Panc1 (cell line): ENCODE measurements at regions not wholly inside any gene's neighbourhood (a gene's known extent, or its start where the extent isn't known, plus 50 kb on each side); places are given as distances from the start of the nearest gene placed in this dataset.

Experiments used
- ATAC-seq: fragments of 200-7000 bp; cut with Tn5 transposase; 2 replicates; pipeline ENCODE4 v1.9.1; 2020; ENCODE audit warnings: mild to moderate bottlenecking, moderate library complexity
- BruUV-seq: library from RNA; stranded (reverse); fragments of 400-500 nt; replicated peaks from 2 replicates; lab custom pipeline; 2021; lab: Mats Ljungman, UMichigan
- CTCF ChIA-PET: fragments of 300-600 bp; sonication (Branson Sonifier 250); formaldehyde crosslinking; loops from one replicate; lab custom pipeline; 2022; ENCODE audit warnings: antibody characterized with exemption; lab: Charles Lee
- POLR2A ChIA-PET: fragments of 300-600 bp; sonication (Branson Sonifier 250); formaldehyde crosslinking; loops from one replicate; lab custom pipeline; 2022; ENCODE audit warnings: antibody characterized with exemption; lab: Charles Lee
- DNase-seq: peaks from one replicate; pipeline ENCODE4 v3.0.0-alpha.2; 2010; ENCODE audit warnings: low read depth, low spot score
- H3K27ac ChIP-seq: 2 replicates; pipeline ENCODE4 v1.5.1; 2011; ENCODE audit warnings: mild to moderate bottlenecking, low read length, inconsistent platforms
- H3K27me3 ChIP-seq: fragments of 200-500 bp; sonication (Bioruptor generic); 2 replicates; pipeline ENCODE4 v1.6.0; 2014; ENCODE audit warnings: low read length, inconsistent platforms; ENCODE audit not compliant: control insufficient read depth, insufficient read depth
- H3K36me3 ChIP-seq: fragments of 200-500 bp; sonication (Bioruptor generic); 2 replicates; pipeline ENCODE4 v1.5.1; 2014; ENCODE audit warnings: inconsistent platforms, mild to moderate bottlenecking, low read length, moderate library complexity; ENCODE audit not compliant: control insufficient read depth, insufficient read depth
- H3K4me1 ChIP-seq: 2 replicates; pipeline ENCODE4 v1.5.1; 2011; ENCODE audit warnings: inconsistent platforms, mild to moderate bottlenecking, low read length, moderate library complexity; ENCODE audit not compliant: control insufficient read depth, insufficient read depth
- H3K4me3 ChIP-seq, 2 experiments: 2 replicates each; pipeline ENCODE4 v1.5.1; 2011 to 2012; ENCODE audit warnings: low read depth in 2 of 2, low read length in 2 of 2, mild to moderate bottlenecking in 2 of 2, inconsistent platforms in 1 of 2, moderate library complexity in 1 of 2
- H3K9me3 ChIP-seq: fragments of 200-500 bp; sonication (Bioruptor generic); 2 replicates; pipeline ENCODE4 v1.5.1; 2014; ENCODE audit warnings: low read depth, mild to moderate bottlenecking, inconsistent platforms, low read length, moderate library complexity; ENCODE audit not compliant: control insufficient read depth, insufficient read depth
- POLR2AphosphoS5 ChIP-seq: IDR thresholded peaks from 2 replicates; pipeline ENCODE4 v1.6.1; 2012; ENCODE audit warnings: mild to moderate bottlenecking, low read depth, low read length, moderate library complexity
- REST ChIP-seq, 2 experiments: IDR thresholded peaks; 2 replicates each; pipeline ENCODE4 v1.6.1; 2011 to 2012; ENCODE audit warnings: low read depth in 2 of 2, control low read depth in 1 of 2, low read length in 1 of 2, mild to moderate bottlenecking in 1 of 2, moderate library complexity in 1 of 2; ENCODE audit not compliant: insufficient read depth in 1 of 2
- SIN3A ChIP-seq: IDR thresholded peaks from 2 replicates; pipeline ENCODE4 v1.6.1; 2012; ENCODE audit warnings: low read depth, mild to moderate bottlenecking, low read length, moderate library complexity, borderline replicate concordance; ENCODE audit not compliant: insufficient read depth
- TCF7L2 ChIP-seq: IDR thresholded peaks from 2 replicates; pipeline ENCODE4 v1.6.1; 2011; ENCODE audit warnings: mild to moderate bottlenecking, low read depth, low read length, inconsistent platforms
- in situ Hi-C: cut with HindIII; loops from 2 replicates; pipeline ENCODE4 v1.10.0; 2016; ENCODE audit warnings: low sequenced_read_pairs, low pct_unique_long_range_greater_than_20kb
- intact Hi-C: fragments of 100-400 bp; cut with micrococcal nuclease; formaldehyde crosslinking; loops from one replicate; pipeline ENCODE4 v1.10.0; 2022; ENCODE audit not compliant: unreplicated experiment
- TF ChIP-seq, protein P1 (sequence below): fragments of 450-650 bp; IDR thresholded peaks from 2 replicates; pipeline ENCODE4 v1.5.1; 2017; ENCODE audit warnings: mild to moderate bottlenecking

DNA sequence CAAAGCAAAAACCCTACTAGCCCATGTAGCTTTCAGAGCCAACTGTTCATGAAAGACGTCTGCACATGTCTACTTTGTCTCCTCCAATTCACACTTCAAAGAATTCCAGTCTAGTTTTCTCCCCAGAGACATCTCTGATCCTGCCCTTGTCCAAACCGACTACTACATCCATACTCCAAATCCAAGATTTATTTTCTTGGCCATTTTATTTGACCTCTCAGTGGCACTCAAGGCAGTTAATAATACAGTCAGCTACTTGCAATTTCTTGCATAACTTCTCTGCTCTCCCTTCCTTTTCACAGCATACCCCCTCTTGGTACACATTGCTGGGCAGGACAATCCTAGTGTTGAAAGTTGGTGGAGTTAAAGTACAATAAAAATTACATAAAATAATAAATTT is 170.9 kb upstream of the INHBA start:
- intact Hi-C loops (no loop called here), in situ Hi-C loops (no loop called here)
- Histone ChIP-seq H3K36me3 (no peaks in the 10 kb centered on the region), H3K4me1 (no peaks in the 10 kb centered on the region), H3K27me3 (no peaks in the 10 kb centered on the region), H3K4me3 (no peak overlapping the region), H3K27ac (no peak overlapping the region), H3K9me3 (no peaks in the 10 kb centered on the region)
- BruUV-seq, result no TSS peak
- ATAC-seq (no peak), DNase-seq (no peak)
- TF ChIP-seq REST (IDR thresholded peaks at IDR 0.05; ENCODE audit: insufficient read depth in 1 of 2, low read depth in 2 of 2, low read length in 1 of 2), result no peak
- TF ChIP-seq POLR2AphosphoS5, result no peak
- no peak for TF ChIP-seq TCF7L2
- no peak for TF ChIP-seq SIN3A
- TF ChIP-seq, protein P1, sequence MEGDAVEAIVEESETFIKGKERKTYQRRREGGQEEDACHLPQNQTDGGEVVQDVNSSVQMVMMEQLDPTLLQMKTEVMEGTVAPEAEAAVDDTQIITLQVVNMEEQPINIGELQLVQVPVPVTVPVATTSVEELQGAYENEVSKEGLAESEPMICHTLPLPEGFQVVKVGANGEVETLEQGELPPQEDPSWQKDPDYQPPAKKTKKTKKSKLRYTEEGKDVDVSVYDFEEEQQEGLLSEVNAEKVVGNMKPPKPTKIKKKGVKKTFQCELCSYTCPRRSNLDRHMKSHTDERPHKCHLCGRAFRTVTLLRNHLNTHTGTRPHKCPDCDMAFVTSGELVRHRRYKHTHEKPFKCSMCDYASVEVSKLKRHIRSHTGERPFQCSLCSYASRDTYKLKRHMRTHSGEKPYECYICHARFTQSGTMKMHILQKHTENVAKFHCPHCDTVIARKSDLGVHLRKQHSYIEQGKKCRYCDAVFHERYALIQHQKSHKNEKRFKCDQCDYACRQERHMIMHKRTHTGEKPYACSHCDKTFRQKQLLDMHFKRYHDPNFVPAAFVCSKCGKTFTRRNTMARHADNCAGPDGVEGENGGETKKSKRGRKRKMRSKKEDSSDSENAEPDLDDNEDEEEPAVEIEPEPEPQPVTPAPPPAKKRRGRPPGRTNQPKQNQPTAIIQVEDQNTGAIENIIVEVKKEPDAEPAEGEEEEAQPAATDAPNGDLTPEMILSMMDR, result no peak
- ChIA-PET POLR2A (no interaction called here), CTCF (no interaction called here)

GRCh38 chr7:41872966-41873365 is 170.1 kb upstream of the INHBA start:
- no peak for TF ChIP-seq TCF7L2
- no peak for TF ChIP-seq SIN3A
- TF ChIP-seq, protein P1, result no peak
- no peak for TF ChIP-seq REST (IDR thresholded peaks at IDR 0.05; ENCODE audit: insufficient read depth in 1 of 2, low read depth in 2 of 2, low read length in 1 of 2)
- TF ChIP-seq POLR2AphosphoS5, result no peak
- intact Hi-C loops, result no loop called here

More at GRCh38 chr7:41872966-41873365, 170.1 kb upstream of the INHBA start:
- BruUV-seq, result no TSS peak
- Histone ChIP-seq H3K27me3 (no peaks in the 10 kb centered on the region), H3K4me1 (no peaks in the 10 kb centered on the region), H3K4me3 (no peak overlapping the region), H3K9me3 (no peaks in the 10 kb centered on the region), H3K27ac (no peak overlapping the region), H3K36me3 (no peaks in the 10 kb centered on the region)
- DNase-seq (no peak), ATAC-seq (no peak)
- in situ Hi-C loops, result no loop called here
- ChIA-PET POLR2A (no interaction called here), CTCF (no interaction called here)
